Fibroblast of pulmonary artery (primary cell): ENCODE measurements at regions not wholly inside any gene's neighbourhood (a gene's known extent, or its start where the extent isn't known, plus 50 kb on each side); places are given as distances from the start of the nearest gene placed in this dataset.
"Not testable (repeated sequence)": the region's sequence is repeated elsewhere in the genome, so short reads cannot be mapped to it uniquely, and the experiment has no call there.

Experiments used
- DNase-seq: peaks from one replicate; pipeline ENCODE4 v3.0.0-alpha.2; 2010; ENCODE audit warnings: low read depth
- H3K4me3 ChIP-seq: replicated peaks from 2 replicates; pipeline ENCODE4 v1.5.1; 2011; ENCODE audit warnings: low read depth, mild to moderate bottlenecking, control low read depth, low read length, moderate library complexity
- CTCF ChIP-seq: IDR thresholded peaks from 2 replicates; pipeline ENCODE4 v1.5.1; 2011; ENCODE audit warnings: mild to moderate bottlenecking, control low read depth, low read length, inconsistent platforms; ENCODE audit errors: missing control alignments

GRCh38 chr3:32632533-32633265 lies 52.3 kb upstream of the CNOT10 start:
- DNase-seq: no peak
- no peak for TF ChIP-seq CTCF

GRCh38 chr3:32630266-32630665 lies 54.7 kb upstream of the CNOT10 start:
- DNase-seq: peak; percentile 55
- H3K4me3 ChIP-seq: no peak overlapping the region
- TF ChIP-seq CTCF: no peak

More at GRCh38 chr3:32632533-32633265, 52.3 kb upstream of the CNOT10 start:
- H3K4me3 ChIP-seq: no peak overlapping the region

GRCh38 chr3:32626631-32627030 lies 56.0 kb upstream of the DYNC1LI1 start:
- no peak overlapping the region for H3K4me3 ChIP-seq
- no peak for DNase-seq
- no peak for TF ChIP-seq CTCF

- not testable (repeated sequence) for H3K4me3 ChIP-seq, DNase-seq
Measured at GRCh38 chr3:32625543-32626176, 55.0 kb upstream of the DYNC1LI1 start.

- TF ChIP-seq CTCF: no peak
- no peak for DNase-seq
- H3K4me3 ChIP-seq: no peak overlapping the region
Measured at GRCh38 chr3:32623532-32623931, 52.9 kb upstream of the DYNC1LI1 start.

- no peak for TF ChIP-seq CTCF
- DNase-seq: no peak
- H3K4me3 ChIP-seq: no peak overlapping the region
Measured at GRCh38 chr3:32621466-32621865, 50.8 kb upstream of the DYNC1LI1 start.

- DNase-seq: no peak
- H3K4me3 ChIP-seq: no peak overlapping the region
- TF ChIP-seq CTCF: no peak
Measured at GRCh38 chr3:32620611-32621310, 50.1 kb upstream of the DYNC1LI1 start.
